H1 (cell line): ENCODE measurements at regions not wholly inside any gene's neighbourhood (a gene's known extent, or its start where the extent isn't known, plus 50 kb on each side); places are given as distances from the start of the nearest gene placed in this dataset.

Experiments used
- CTCF ChIA-PET: fragments of 300-600 bp; sonication (Branson Sonifier 250); formaldehyde crosslinking; loops from one replicate; lab custom pipeline; 2021; ENCODE audit not compliant: partially characterized antibody; lab: Charles Lee
- POLR2A ChIA-PET: fragments of 300-600 bp; sonication (Branson Sonifier 250); formaldehyde crosslinking; loops from one replicate; lab custom pipeline; 2021; ENCODE audit warnings: inconsistent platforms; ENCODE audit not compliant: partially characterized antibody; lab: Charles Lee
- DNase-seq, 2 experiments: peaks; one replicate each; pipeline versions ENCODE4 v3.0.0 to v3.0.0-alpha.2; 2010 to 2022; ENCODE audit warnings: low spot score in 2 of 2, low read depth in 1 of 2, mixed read lengths in 1 of 2
- FAIRE-seq: peaks from 2 replicates; lab custom pipeline; 2011; peaks lifted over from hg19 to GRCh38; lab: Jason Lieb, UNC
- H2AFZ ChIP-seq: 2 replicates; pipeline ENCODE4 v1.8.1; 2012; ENCODE audit warnings: low read length, inconsistent platforms
- H2AK5ac ChIP-seq: 2 replicates; pipeline ENCODE4 v1.6.1; 2013; ENCODE audit warnings: low read depth, low read length
- H2BK120ac ChIP-seq: replicated peaks from 2 replicates; pipeline ENCODE3; 2013; ENCODE audit warnings: low read depth, low read length, inconsistent platforms
- H2BK12ac ChIP-seq: 2 replicates; pipeline ENCODE4 v1.6.1; 2013; ENCODE audit warnings: low read depth, low read length
- H2BK15ac ChIP-seq: 2 replicates; pipeline ENCODE4 v1.6.1; 2013; ENCODE audit warnings: low read length
- H2BK20ac ChIP-seq: 2 replicates; pipeline ENCODE4 v1.6.1; 2013; ENCODE audit warnings: low read length
- H2BK5ac ChIP-seq: 2 replicates; pipeline ENCODE4 v1.6.1; 2013; ENCODE audit warnings: low read depth, low read length
- H3K14ac ChIP-seq: 2 replicates; pipeline ENCODE4 v1.6.1; 2013; ENCODE audit warnings: inconsistent platforms; ENCODE audit not compliant: insufficient read length
- H3K18ac ChIP-seq: 2 replicates; pipeline ENCODE4 v1.6.1; 2013; ENCODE audit warnings: low read length; ENCODE audit errors: extremely low read depth
- H3K23ac ChIP-seq: 2 replicates; pipeline ENCODE4 v1.6.1; 2013; ENCODE audit warnings: inconsistent platforms; ENCODE audit not compliant: insufficient read length
- H3K23me2 ChIP-seq: 2 replicates; pipeline ENCODE4 v1.6.1; 2013; ENCODE audit warnings: low read depth, low read length
- H3K27ac ChIP-seq: 2 replicates; pipeline ENCODE4 v1.6.1; 2011; ENCODE audit warnings: low read depth, low read length, inconsistent platforms
- H3K27me3 ChIP-seq, 4 experiments: replicated peaks in 1 of 4; 1 replicate in 1 of 4; 2 replicates in 3 of 4; pipeline versions ENCODE4 v1.6.1 to v1.8.1; 2011 to 2013; ENCODE audit warnings: low read length in 3 of 4, mild to moderate bottlenecking in 3 of 4, inconsistent platforms in 2 of 4, mixed read lengths in 2 of 4, moderate library complexity in 1 of 4; ENCODE audit not compliant: control insufficient read depth in 3 of 4, insufficient read depth in 3 of 4; ENCODE audit errors: extremely low read depth in 1 of 4
- H3K36me3 ChIP-seq, 4 experiments: 2 replicates each; pipeline versions ENCODE4 v1.6.1 to v1.8.1; 2011 to 2013; ENCODE audit warnings: mild to moderate bottlenecking in 4 of 4, low read length in 3 of 4, moderate library complexity in 2 of 4, control low read depth in 1 of 4, inconsistent platforms in 1 of 4; ENCODE audit not compliant: insufficient read depth in 4 of 4, control insufficient read depth in 2 of 4
- H3K4ac ChIP-seq: replicated peaks from 2 replicates; pipeline ENCODE3; 2013; ENCODE audit warnings: low read length, low read depth, mixed read lengths, inconsistent platforms; ENCODE audit not compliant: insufficient read length
- H3K4me1 ChIP-seq, 4 experiments: replicated peaks in 1 of 4; 1 replicate in 1 of 4; 2 replicates in 3 of 4; pipeline versions ENCODE4 v1.6.1 to v1.8.1; 2011 to 2013; ENCODE audit warnings: low read length in 3 of 4, inconsistent platforms in 2 of 4, mixed read lengths in 1 of 4; ENCODE audit not compliant: insufficient read depth in 4 of 4, control insufficient read depth in 3 of 4
- H3K4me2 ChIP-seq, 2 experiments: 2 replicates each; pipeline versions ENCODE4 v1.6.1 to v1.8.1; 2011 to 2013; ENCODE audit warnings: low read depth in 2 of 2, low read length in 2 of 2, control low read depth in 1 of 2, inconsistent platforms in 1 of 2, mild to moderate bottlenecking in 1 of 2; ENCODE audit not compliant: insufficient read depth in 1 of 2
- H3K4me3 ChIP-seq, 4 experiments: fragments of 200-600, 300-600 bp in 1 of 4; sonication (generic), shearing (Covaris generic), sonication (Bioruptor Twin) in 1 of 4; 2 replicates each; pipeline versions ENCODE4 v1.5.1 to v1.8.1; 2011 to 2016; ENCODE audit warnings: low read length in 4 of 4, low read depth in 3 of 4, control low read depth in 2 of 4, inconsistent platforms in 2 of 4, mild to moderate bottlenecking in 2 of 4, mixed read lengths in 1 of 4, moderate library complexity in 1 of 4; ENCODE audit not compliant: insufficient read depth in 2 of 4; ENCODE audit errors: extremely low read depth in 1 of 4
- H3K56ac ChIP-seq: replicated peaks from 2 replicates; pipeline ENCODE3; 2013; ENCODE audit warnings: low read depth, mild to moderate bottlenecking, mixed read lengths, low read length, inconsistent platforms; ENCODE audit not compliant: insufficient read length
- H3K79me1 ChIP-seq: 2 replicates; pipeline ENCODE4 v1.6.1; 2013; ENCODE audit warnings: low read depth, low read length, control low read depth
- H3K79me2 ChIP-seq, 2 experiments: 2 replicates each; pipeline versions ENCODE4 v1.6.1 to v1.8.1; 2012 to 2013; ENCODE audit warnings: low read length in 2 of 2, mild to moderate bottlenecking in 2 of 2, inconsistent platforms in 1 of 2; ENCODE audit not compliant: insufficient read depth in 2 of 2, control insufficient read depth in 1 of 2
- H3K9ac ChIP-seq, 4 experiments: replicated peaks in 1 of 4; 1 replicate in 1 of 4; 2 replicates in 3 of 4; pipeline versions ENCODE4 v1.6.1 to v1.8.1; 2011 to 2013; ENCODE audit warnings: low read depth in 3 of 4, low read length in 3 of 4, control low read depth in 2 of 4, mild to moderate bottlenecking in 2 of 4, moderate library complexity in 2 of 4, inconsistent platforms in 1 of 4; ENCODE audit errors: extremely low read depth in 1 of 4
- H3K9me3 ChIP-seq, 2 experiments: 2 replicates each; pipeline versions ENCODE4 v1.6.1 to v1.8.1; 2012 to 2013; ENCODE audit warnings: mild to moderate bottlenecking in 2 of 2, moderate library complexity in 2 of 2, control low read depth in 1 of 2, inconsistent platforms in 1 of 2, low read depth in 1 of 2, low read length in 1 of 2, mixed read lengths in 1 of 2; ENCODE audit not compliant: insufficient read depth in 2 of 2
- H4K20me1 ChIP-seq, 2 experiments: replicated peaks in 1 of 2; 2 replicates each; pipeline versions ENCODE3 to v1.8.1; 2011 to 2013; ENCODE audit warnings: inconsistent platforms in 2 of 2, low read length in 2 of 2, mild to moderate bottlenecking in 1 of 2; ENCODE audit not compliant: insufficient read depth in 2 of 2, control insufficient read depth in 1 of 2
- H4K5ac ChIP-seq: 2 replicates; pipeline ENCODE4 v1.6.1; 2013; ENCODE audit warnings: low read length, low read depth, mixed read lengths, inconsistent platforms; ENCODE audit not compliant: insufficient read length
- H4K8ac ChIP-seq: 2 replicates; pipeline ENCODE4 v1.8.0; 2013; ENCODE audit warnings: mild to moderate bottlenecking, moderate library complexity, low read length, inconsistent platforms; ENCODE audit not compliant: insufficient read depth; ENCODE audit errors: extremely low read depth
- H4K91ac ChIP-seq: replicated peaks from 2 replicates; pipeline ENCODE3; 2013; ENCODE audit warnings: low read length, mixed read lengths, inconsistent platforms; ENCODE audit not compliant: insufficient read length
- CBX5 ChIP-seq: fragments of 300-800, 300-1000 bp; sonication (generic); IDR thresholded peaks from 2 replicates; pipeline ENCODE4 v1.7.1; 2016; ENCODE audit warnings: antibody characterized with exemption, low read length, low read depth
- CHD2 ChIP-seq: IDR thresholded peaks from 2 replicates; pipeline ENCODE4 v1.6.1; 2012; ENCODE audit warnings: low read length, improper control_type of control experiment
- CREB1 ChIP-seq: IDR thresholded peaks from 2 replicates; pipeline ENCODE4 v1.6.1; 2012; ENCODE audit warnings: inconsistent platforms
- HDAC2 ChIP-seq, 2 experiments: fragments of 300-600 bp in 1 of 2; sonication (generic) in 1 of 2; IDR thresholded peaks; 2 replicates each; pipeline ENCODE4 v1.6.1; 2011 to 2012; ENCODE audit warnings: low read depth in 2 of 2, low read length in 2 of 2, mild to moderate bottlenecking in 2 of 2, moderate library complexity in 2 of 2, borderline replicate concordance in 1 of 2, inconsistent platforms in 1 of 2
- MAFK ChIP-seq: IDR thresholded peaks from 2 replicates; pipeline ENCODE4 v1.6.1; 2012; ENCODE audit warnings: low read depth, mild to moderate bottlenecking, improper control_type of control experiment, low read length
- NANOG ChIP-seq: IDR thresholded peaks from 2 replicates; pipeline ENCODE4 v1.6.1; 2011; ENCODE audit warnings: low read length, low read depth, mild to moderate bottlenecking, inconsistent platforms; ENCODE audit not compliant: insufficient read depth, poor library complexity, severe bottlenecking
- POLR2A ChIP-seq, 2 experiments: IDR thresholded peaks; 1 replicate in 1 of 2; 2 replicates in 1 of 2; pipeline ENCODE4 v1.6.1; 2011; ENCODE audit warnings: low read depth in 2 of 2, low read length in 2 of 2, mild to moderate bottlenecking in 2 of 2; ENCODE audit errors: control extremely low read depth in 1 of 2
- RAD21 ChIP-seq, 2 experiments: IDR thresholded peaks in 1 of 2; conservative IDR thresholded peaks in 1 of 2; 2 replicates each; pipeline ENCODE4 v1.6.1; 2011; ENCODE audit warnings: low read depth in 2 of 2, low read length in 2 of 2, improper control_type of control experiment in 1 of 2, inconsistent platforms in 1 of 2, mild to moderate bottlenecking in 1 of 2, moderate library complexity in 1 of 2
- RNF2 ChIP-seq: fragments of 200-900, 300-1000 bp; sonication (generic); IDR thresholded peaks from 2 replicates; pipeline ENCODE4 v1.7.1; 2016; ENCODE audit warnings: borderline replicate concordance, low read depth, mild to moderate bottlenecking, antibody characterized with exemption, low read length; ENCODE audit not compliant: poor library complexity, severe bottlenecking; ENCODE audit errors: missing control alignments
- SIN3A ChIP-seq, 2 experiments: IDR thresholded peaks in 1 of 2; conservative IDR thresholded peaks in 1 of 2; 2 replicates each; pipeline ENCODE4 v1.6.1; 2011 to 2012; ENCODE audit warnings: low read length in 2 of 2, improper control_type of control experiment in 1 of 2, low read depth in 1 of 2, mild to moderate bottlenecking in 1 of 2
- TAF7 ChIP-seq: optimal IDR thresholded peaks from 2 replicates; pipeline ENCODE3; 2011; ENCODE audit warnings: low read depth, mild to moderate bottlenecking, inconsistent platforms, low read length, moderate library complexity, borderline replicate concordance
- TCF12 ChIP-seq: IDR thresholded peaks from 2 replicates; pipeline ENCODE4 v1.6.1; 2011; ENCODE audit warnings: low read depth, mild to moderate bottlenecking, low read length
- WGBS, 2 experiments: shearing (Covaris generic) in 1 of 2; methylation state at CpG; one replicate each; pipeline versions ENCODE4 v1.1.6 to v1.1.7; 2013 to 2015; ENCODE audit warnings: low lambda C conversion rate in 2 of 2, mixed read lengths in 2 of 2, inconsistent platforms in 1 of 2, low coverage in 1 of 2, missing lambda C conversion rate in 1 of 2; ENCODE audit not compliant: insufficient replicate concordance in 2 of 2, insufficient coverage in 1 of 2, insufficient read length in 1 of 2; ENCODE audit errors: extremely low coverage in 1 of 2, missing lambda C conversion rate in 1 of 2; 5-methylcytosine and 5-hydroxymethylcytosine counted together

GRCh38 chr6:141393405-141394124 lies 739.2 kb upstream of the GJE1 start:
- Histone ChIP-seq H3K79me1 (no peaks in the 10 kb centered on the region), H2BK120ac (no peak overlapping the region), H2BK12ac (no peak overlapping the region), H4K5ac (no peak overlapping the region), H3K56ac (no peak overlapping the region), H2AK5ac (no peak overlapping the region), H3K4ac (no peak overlapping the region), H3K27ac (no peak overlapping the region), H3K23ac (no peak overlapping the region), H3K79me2 (no peaks in the 10 kb centered on the region), H3K36me3 (peaks cover 0 to 18% (median 4%) of the 10 kb centered on the region in 4 experiments; a peak in 3 of 8 replicates), H4K91ac (no peak overlapping the region), H3K4me2 (no peak overlapping the region), H3K9me3 (peaks cover 6 to 15% of the 10 kb centered on the region in 2 experiments; a peak in 3 of 4 replicates), H3K9ac (no peak overlapping the region), H3K27me3 (no peaks in the 10 kb centered on the region), H4K20me1 (no peaks in the 10 kb centered on the region), H2BK20ac (no peak overlapping the region), H3K18ac (no peak overlapping the region), H2BK5ac (no peak overlapping the region), H2AFZ (no peak overlapping the region), H4K8ac (no peak overlapping the region), H2BK15ac (no peak overlapping the region), H3K23me2 (no peaks in the 10 kb centered on the region), H3K14ac (no peak overlapping the region), H3K4me3 (no peak overlapping the region), H3K4me1 (peaks cover 0 to 4% (median 0%) of the 10 kb centered on the region in 4 experiments; a peak in 1 of 7 replicates)
- no peak for FAIRE-seq
- DNase-seq = no peak
- WGBS, 2 experiments = 96% methylated on average over 6 of the region's 10 CpGs; no CpG with 5 or more reads in 1 of the 2 experiments
- POLR2A ChIA-PET = no interaction called here
- CTCF ChIA-PET = interaction anchor here (1.0 kb wide), 1 partner anchor 335 kb away, joined by 3 read pairs; no protein-coding TSS in a partner anchor
- no peak for TF ChIP-seq TAF7
- no peak for TF ChIP-seq MAFK
- no peak for TF ChIP-seq NANOG
- TF ChIP-seq SIN3A (conservative IDR thresholded peaks at IDR 0.05 in 1 of 2, IDR thresholded peaks at IDR 0.05 in 1 of 2; ENCODE audit: low read depth in 1 of 2, low read length in 2 of 2) = no peak
- no peak for TF ChIP-seq CREB1
- TF ChIP-seq RAD21 (IDR thresholded peaks at IDR 0.05 in 1 of 2, conservative IDR thresholded peaks at IDR 0.05 in 1 of 2; ENCODE audit: low read depth in 2 of 2, low read length in 2 of 2) = no peak
- TF ChIP-seq HDAC2 (IDR thresholded peaks at IDR 0.05; ENCODE audit: borderline replicate concordance in 1 of 2, low read depth in 2 of 2, low read length in 2 of 2) = no peak
- no peak for TF ChIP-seq CHD2
- no peak for TF ChIP-seq TCF12
- no peak for TF ChIP-seq RNF2
- no peak for TF ChIP-seq POLR2A (IDR thresholded peaks at IDR 0.05; ENCODE audit: control extremely low read depth in 1 of 2, low read depth in 2 of 2, low read length in 2 of 2)
- TF ChIP-seq CBX5 = no peak
